Panc1 (cell line): ENCODE measurements at regions not wholly inside any gene's neighbourhood (a gene's known extent, or its start where the extent isn't known, plus 50 kb on each side); places are given as distances from the start of the nearest gene placed in this dataset.
"Not testable (repeated sequence)": the region's sequence is repeated elsewhere in the genome, so short reads cannot be mapped to it uniquely, and the experiment has no call there.

Experiments used
- ATAC-seq: fragments of 200-7000 bp; cut with Tn5 transposase; 2 replicates; pipeline ENCODE4 v1.9.1; 2020; ENCODE audit warnings: mild to moderate bottlenecking, moderate library complexity
- BruUV-seq: library from RNA; stranded (reverse); fragments of 400-500 nt; replicated peaks from 2 replicates; lab custom pipeline; 2021; lab: Mats Ljungman, UMichigan
- CTCF ChIA-PET: fragments of 300-600 bp; sonication (Branson Sonifier 250); formaldehyde crosslinking; loops from one replicate; lab custom pipeline; 2022; ENCODE audit warnings: antibody characterized with exemption; lab: Charles Lee
- POLR2A ChIA-PET: fragments of 300-600 bp; sonication (Branson Sonifier 250); formaldehyde crosslinking; loops from one replicate; lab custom pipeline; 2022; ENCODE audit warnings: antibody characterized with exemption; lab: Charles Lee
- DNase-seq: peaks from one replicate; pipeline ENCODE4 v3.0.0-alpha.2; 2010; ENCODE audit warnings: low read depth, low spot score
- H3K27ac ChIP-seq: 2 replicates; pipeline ENCODE4 v1.5.1; 2011; ENCODE audit warnings: mild to moderate bottlenecking, low read length, inconsistent platforms
- H3K27me3 ChIP-seq: fragments of 200-500 bp; sonication (Bioruptor generic); 2 replicates; pipeline ENCODE4 v1.6.0; 2014; ENCODE audit warnings: low read length, inconsistent platforms; ENCODE audit not compliant: control insufficient read depth, insufficient read depth
- H3K36me3 ChIP-seq: fragments of 200-500 bp; sonication (Bioruptor generic); 2 replicates; pipeline ENCODE4 v1.5.1; 2014; ENCODE audit warnings: inconsistent platforms, mild to moderate bottlenecking, low read length, moderate library complexity; ENCODE audit not compliant: control insufficient read depth, insufficient read depth
- H3K4me1 ChIP-seq: 2 replicates; pipeline ENCODE4 v1.5.1; 2011; ENCODE audit warnings: inconsistent platforms, mild to moderate bottlenecking, low read length, moderate library complexity; ENCODE audit not compliant: control insufficient read depth, insufficient read depth
- H3K4me3 ChIP-seq, 2 experiments: 2 replicates each; pipeline ENCODE4 v1.5.1; 2011 to 2012; ENCODE audit warnings: low read depth in 2 of 2, low read length in 2 of 2, mild to moderate bottlenecking in 2 of 2, inconsistent platforms in 1 of 2, moderate library complexity in 1 of 2
- H3K9me3 ChIP-seq: fragments of 200-500 bp; sonication (Bioruptor generic); 2 replicates; pipeline ENCODE4 v1.5.1; 2014; ENCODE audit warnings: low read depth, mild to moderate bottlenecking, inconsistent platforms, low read length, moderate library complexity; ENCODE audit not compliant: control insufficient read depth, insufficient read depth
- CTCF ChIP-seq: fragments of 450-650 bp; IDR thresholded peaks from 2 replicates; pipeline ENCODE4 v1.5.1; 2017; ENCODE audit warnings: mild to moderate bottlenecking
- POLR2AphosphoS5 ChIP-seq: IDR thresholded peaks from 2 replicates; pipeline ENCODE4 v1.6.1; 2012; ENCODE audit warnings: mild to moderate bottlenecking, low read depth, low read length, moderate library complexity
- REST ChIP-seq, 2 experiments: IDR thresholded peaks; 2 replicates each; pipeline ENCODE4 v1.6.1; 2011 to 2012; ENCODE audit warnings: low read depth in 2 of 2, control low read depth in 1 of 2, low read length in 1 of 2, mild to moderate bottlenecking in 1 of 2, moderate library complexity in 1 of 2; ENCODE audit not compliant: insufficient read depth in 1 of 2
- SIN3A ChIP-seq: IDR thresholded peaks from 2 replicates; pipeline ENCODE4 v1.6.1; 2012; ENCODE audit warnings: low read depth, mild to moderate bottlenecking, low read length, moderate library complexity, borderline replicate concordance; ENCODE audit not compliant: insufficient read depth
- TCF7L2 ChIP-seq: IDR thresholded peaks from 2 replicates; pipeline ENCODE4 v1.6.1; 2011; ENCODE audit warnings: mild to moderate bottlenecking, low read depth, low read length, inconsistent platforms
- in situ Hi-C: cut with HindIII; loops from 2 replicates; pipeline ENCODE4 v1.10.0; 2016; ENCODE audit warnings: low sequenced_read_pairs, low pct_unique_long_range_greater_than_20kb
- intact Hi-C: fragments of 100-400 bp; cut with micrococcal nuclease; formaldehyde crosslinking; loops from one replicate; pipeline ENCODE4 v1.10.0; 2022; ENCODE audit not compliant: unreplicated experiment

GRCh38 chr6:71810880-71811279 is 75.5 kb upstream of the RIMS1 start:
- Histone ChIP-seq H3K36me3 (no peaks in the 10 kb centered on the region), H3K4me1 (no peaks in the 10 kb centered on the region), H3K27ac (no peak overlapping the region), H3K4me3 (no peak overlapping the region), H3K9me3 (peaks cover 11% of the 10 kb centered on the region; the same call in 1 of the 2 replicates), H3K27me3 (no peaks in the 10 kb centered on the region)
- DNase-seq (no peak), ATAC-seq (no peak)
- TF ChIP-seq CTCF (no peak), POLR2AphosphoS5 (no peak), REST (IDR thresholded peaks at IDR 0.05; ENCODE audit: insufficient read depth in 1 of 2, low read depth in 2 of 2, low read length in 1 of 2) (no peak), SIN3A (no peak), TCF7L2 (no peak)
- POLR2A ChIA-PET, result no interaction called here
- in situ Hi-C loops (no loop called here), intact Hi-C loops (no loop called here)
- no TSS peak for BruUV-seq
- CTCF ChIA-PET, result no interaction called here

DNA sequence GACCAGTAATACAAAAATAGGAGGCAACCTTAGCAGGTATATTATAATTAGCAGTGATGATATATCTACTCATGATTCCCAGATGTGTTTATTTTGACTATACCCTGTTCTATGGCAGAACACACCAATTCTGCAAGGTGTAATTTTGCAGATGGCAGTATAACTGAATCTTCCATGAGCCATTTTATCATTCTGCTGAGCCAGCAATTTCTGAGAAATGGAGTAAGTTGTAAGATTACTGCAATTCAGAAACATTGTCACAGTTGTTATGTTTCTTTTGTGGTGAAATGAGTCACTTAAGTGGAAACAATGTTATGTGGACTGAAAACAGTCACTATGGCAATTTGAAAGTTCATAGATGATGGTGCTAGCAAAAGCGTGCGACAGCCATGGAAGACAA is 63.7 kb upstream of the RIMS1 start:
- Histone ChIP-seq H3K36me3 (no peaks in the 10 kb centered on the region), H3K27ac (no peak overlapping the region), H3K4me1 (no peaks in the 10 kb centered on the region), H3K9me3 (no peaks in the 10 kb centered on the region), H3K27me3 (no peaks in the 10 kb centered on the region), H3K4me3 (no peak overlapping the region)
- in situ Hi-C loops, result no loop called here
- ATAC-seq, result no peak
- ChIA-PET CTCF (no interaction called here), POLR2A (no interaction called here)
- DNase-seq, result no peak
- BruUV-seq, result no TSS peak
- intact Hi-C loops, result no loop called here
- TF ChIP-seq TCF7L2, result no peak
- no peak for TF ChIP-seq POLR2AphosphoS5
- TF ChIP-seq CTCF, result no peak
- TF ChIP-seq SIN3A, result no peak
- no peak for TF ChIP-seq REST (IDR thresholded peaks at IDR 0.05; ENCODE audit: insufficient read depth in 1 of 2, low read depth in 2 of 2, low read length in 1 of 2)

DNA sequence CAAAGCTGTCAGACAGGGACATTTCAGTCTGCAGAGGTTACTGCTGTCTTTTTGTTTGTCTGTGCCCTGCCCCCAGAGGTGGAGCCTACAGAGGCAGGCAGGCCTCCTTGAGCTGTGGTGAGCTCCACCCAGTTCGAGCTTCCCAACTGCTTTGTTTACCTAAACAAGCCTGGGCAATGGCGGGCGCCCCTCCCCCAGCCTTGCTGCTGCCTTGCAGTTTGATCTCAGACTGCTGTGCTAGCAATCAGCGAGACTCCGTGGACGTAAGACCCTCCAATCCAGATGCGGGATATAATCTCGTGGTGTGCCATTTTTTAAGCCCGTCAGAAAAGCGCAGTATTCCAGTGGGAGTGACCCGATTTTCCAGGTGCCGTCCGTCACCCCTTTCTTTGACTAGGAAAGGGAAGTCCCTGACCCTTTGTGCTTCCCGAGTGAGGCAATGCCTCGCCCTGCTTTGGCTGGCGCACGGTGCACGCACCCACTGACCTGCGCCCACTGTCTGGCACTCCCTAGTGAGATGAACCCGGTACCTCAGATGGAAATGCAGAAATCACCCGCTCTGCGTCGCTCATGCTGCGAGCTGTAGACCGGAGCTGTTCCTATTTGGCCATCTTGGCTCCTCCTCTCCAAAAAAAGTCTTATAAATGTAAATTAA is 54.1 kb upstream of the RIMS1 start:
- ATAC-seq, H3K9me3 ChIP-seq, CTCF ChIA-PET, POLR2A ChIA-PET, DNase-seq, H3K27me3 ChIP-seq, in situ Hi-C loops, intact Hi-C loops, H3K4me3 ChIP-seq, H3K27ac ChIP-seq, BruUV-seq, H3K36me3 ChIP-seq, H3K4me1 ChIP-seq: not testable (repeated sequence)
